Testis (tissue), 2 donors: ENCODE measurements at regions not wholly inside any gene's neighbourhood (a gene's known extent, or its start where the extent isn't known, plus 50 kb on each side); places are given as distances from the start of the nearest gene placed in this dataset.

Experiments used
- POLR2A ChIP-seq: fragments of 450-650 bp; IDR thresholded peaks from one replicate; pipeline ENCODE4 v1.6.1; 2017; ENCODE audit warnings: antibody characterized with exemption, mild to moderate bottlenecking, moderate library complexity
- TF ChIP-seq, protein P1 (sequence below), 3 experiments: fragments of 450-650 bp in 2 of 3; fragments of 200-600 bp in 1 of 3; sonication (generic) in 1 of 3; IDR thresholded peaks; one replicate each; pipeline ENCODE4 v1.5.1; 2016 to 2019; ENCODE audit warnings: antibody characterized with exemption in 3 of 3, mild to moderate bottlenecking in 2 of 3, moderate library complexity in 1 of 3

DNA sequence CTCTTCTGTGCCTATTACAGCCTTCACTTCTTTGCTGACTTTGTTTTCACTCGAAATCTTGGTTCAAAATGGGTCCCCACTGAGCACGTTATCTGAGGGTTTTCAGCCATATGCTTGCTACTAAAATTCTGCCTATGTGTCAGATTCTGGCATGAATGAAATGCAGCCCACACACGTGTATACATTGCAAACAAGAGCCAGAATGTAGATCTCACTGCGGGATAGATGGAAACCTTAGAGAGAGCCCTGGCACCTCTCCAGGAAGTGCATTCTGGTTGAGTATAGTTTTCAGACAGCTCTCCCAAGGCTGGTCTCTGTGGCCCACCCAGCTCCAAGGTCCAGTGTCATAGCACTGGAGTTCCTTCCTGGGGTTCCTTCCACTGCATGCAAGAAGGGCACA is 234.7 kb upstream of the GJB5 start:
- TF ChIP-seq, protein P1, sequence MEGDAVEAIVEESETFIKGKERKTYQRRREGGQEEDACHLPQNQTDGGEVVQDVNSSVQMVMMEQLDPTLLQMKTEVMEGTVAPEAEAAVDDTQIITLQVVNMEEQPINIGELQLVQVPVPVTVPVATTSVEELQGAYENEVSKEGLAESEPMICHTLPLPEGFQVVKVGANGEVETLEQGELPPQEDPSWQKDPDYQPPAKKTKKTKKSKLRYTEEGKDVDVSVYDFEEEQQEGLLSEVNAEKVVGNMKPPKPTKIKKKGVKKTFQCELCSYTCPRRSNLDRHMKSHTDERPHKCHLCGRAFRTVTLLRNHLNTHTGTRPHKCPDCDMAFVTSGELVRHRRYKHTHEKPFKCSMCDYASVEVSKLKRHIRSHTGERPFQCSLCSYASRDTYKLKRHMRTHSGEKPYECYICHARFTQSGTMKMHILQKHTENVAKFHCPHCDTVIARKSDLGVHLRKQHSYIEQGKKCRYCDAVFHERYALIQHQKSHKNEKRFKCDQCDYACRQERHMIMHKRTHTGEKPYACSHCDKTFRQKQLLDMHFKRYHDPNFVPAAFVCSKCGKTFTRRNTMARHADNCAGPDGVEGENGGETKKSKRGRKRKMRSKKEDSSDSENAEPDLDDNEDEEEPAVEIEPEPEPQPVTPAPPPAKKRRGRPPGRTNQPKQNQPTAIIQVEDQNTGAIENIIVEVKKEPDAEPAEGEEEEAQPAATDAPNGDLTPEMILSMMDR (IDR thresholded peaks at IDR 0.05) = no peak
- no peak for TF ChIP-seq POLR2A
